Neural cell (in vitro differentiated cells): ENCODE measurements at regions not wholly inside any gene's neighbourhood (a gene's known extent, or its start where the extent isn't known, plus 50 kb on each side); places are given as distances from the start of the nearest gene placed in this dataset.

Experiments used
- CTCF ChIP-seq: fragments of 450-650 bp; IDR thresholded peaks from 2 replicates; pipeline ENCODE4 v1.5.1; 2014; ENCODE audit warnings: antibody characterized with exemption, mild to moderate bottlenecking, moderate library complexity; ENCODE audit not compliant: poor library complexity, severe bottlenecking
- POLR2AphosphoS5 ChIP-seq: IDR thresholded peaks from 2 replicates; pipeline ENCODE4 v1.6.1; 2012

- no peak for TF ChIP-seq CTCF
- no peak for TF ChIP-seq POLR2AphosphoS5
Measured at GRCh38 chr11:130580891-130581492, 132.5 kb downstream of the ADAMTS15 start.
